H1 (cell line): ENCODE measurements at regions not wholly inside any gene's neighbourhood (a gene's known extent, or its start where the extent isn't known, plus 50 kb on each side); places are given as distances from the start of the nearest gene placed in this dataset.

Experiments used
- CTCF ChIP-seq, 3 experiments: IDR thresholded peaks; 1 replicate in 2 of 3; 2 replicates in 1 of 3; pipeline versions ENCODE4 v1.5.1 to v1.6.1; 2011; ENCODE audit warnings: low read length in 3 of 3, mild to moderate bottlenecking in 3 of 3, inconsistent platforms in 2 of 3, low read depth in 1 of 3, moderate library complexity in 1 of 3; ENCODE audit not compliant: insufficient read depth in 1 of 3; ENCODE audit errors: control extremely low read depth in 1 of 3
- JUND ChIP-seq: IDR thresholded peaks from 2 replicates; pipeline ENCODE4 v1.6.1; 2011; ENCODE audit warnings: mild to moderate bottlenecking, improper control_type of control experiment, low read length
- KDM4A ChIP-seq: IDR thresholded peaks from one replicate; pipeline ENCODE4 v1.7.1; 2012; ENCODE audit warnings: low read depth, mild to moderate bottlenecking, moderate library complexity, low read length, inconsistent platforms; ENCODE audit not compliant: severe bottlenecking
- KDM5A ChIP-seq: fragments of 200-600 bp; IDR thresholded peaks from 2 replicates; pipeline ENCODE4 v1.7.1; 2012; ENCODE audit warnings: mild to moderate bottlenecking, low read length, inconsistent platforms, mixed read lengths
- SIX5 ChIP-seq: IDR thresholded peaks from 2 replicates; pipeline ENCODE4 v1.6.1; 2011; ENCODE audit warnings: mild to moderate bottlenecking, low read depth, low read length
- SP1 ChIP-seq: IDR thresholded peaks from 2 replicates; pipeline ENCODE4 v1.6.1; 2011; ENCODE audit warnings: low read depth, low read length
- SP2 ChIP-seq: IDR thresholded peaks from 2 replicates; pipeline ENCODE4 v1.6.1; 2012; ENCODE audit warnings: mild to moderate bottlenecking, low read length, inconsistent platforms
- SRF ChIP-seq: IDR thresholded peaks from 2 replicates; pipeline ENCODE4 v1.6.1; 2011; ENCODE audit warnings: mild to moderate bottlenecking, low read depth, low read length, moderate library complexity
- TF ChIP-seq, protein P1 (sequence below): fragments of 300-600 bp; sonication (generic); IDR thresholded peaks from 2 replicates; pipeline ENCODE4 v1.7.1; 2012; ENCODE audit warnings: low read length, moderate library complexity, mild to moderate bottlenecking, inconsistent platforms; ENCODE audit not compliant: insufficient replicate concordance
- TF ChIP-seq, protein P2 (sequence below): IDR thresholded peaks from 2 replicates; pipeline ENCODE4 v1.6.1; 2012; ENCODE audit warnings: inconsistent platforms

DNA sequence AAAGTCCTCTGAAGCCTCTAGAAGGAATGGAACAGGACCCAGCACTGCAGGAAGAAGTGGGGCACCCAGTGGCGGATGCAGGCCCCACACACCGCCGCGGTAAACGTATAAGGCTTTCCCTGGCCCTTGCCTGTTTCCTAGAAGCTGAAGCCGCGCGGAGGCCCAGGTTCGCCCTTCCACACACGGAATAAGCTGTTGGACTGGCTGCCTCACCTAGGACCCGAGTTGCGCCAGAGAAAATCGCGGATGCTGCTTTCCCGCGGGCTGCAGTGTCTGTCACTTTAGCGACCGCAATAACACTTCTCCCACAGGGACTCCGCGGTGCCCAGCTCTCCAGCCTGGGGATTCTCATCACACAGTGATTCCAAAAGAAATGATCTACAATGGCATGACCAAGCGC lies 1736.9 kb downstream of the TP53TG3F start (continued):
- TF ChIP-seq, protein P1, sequence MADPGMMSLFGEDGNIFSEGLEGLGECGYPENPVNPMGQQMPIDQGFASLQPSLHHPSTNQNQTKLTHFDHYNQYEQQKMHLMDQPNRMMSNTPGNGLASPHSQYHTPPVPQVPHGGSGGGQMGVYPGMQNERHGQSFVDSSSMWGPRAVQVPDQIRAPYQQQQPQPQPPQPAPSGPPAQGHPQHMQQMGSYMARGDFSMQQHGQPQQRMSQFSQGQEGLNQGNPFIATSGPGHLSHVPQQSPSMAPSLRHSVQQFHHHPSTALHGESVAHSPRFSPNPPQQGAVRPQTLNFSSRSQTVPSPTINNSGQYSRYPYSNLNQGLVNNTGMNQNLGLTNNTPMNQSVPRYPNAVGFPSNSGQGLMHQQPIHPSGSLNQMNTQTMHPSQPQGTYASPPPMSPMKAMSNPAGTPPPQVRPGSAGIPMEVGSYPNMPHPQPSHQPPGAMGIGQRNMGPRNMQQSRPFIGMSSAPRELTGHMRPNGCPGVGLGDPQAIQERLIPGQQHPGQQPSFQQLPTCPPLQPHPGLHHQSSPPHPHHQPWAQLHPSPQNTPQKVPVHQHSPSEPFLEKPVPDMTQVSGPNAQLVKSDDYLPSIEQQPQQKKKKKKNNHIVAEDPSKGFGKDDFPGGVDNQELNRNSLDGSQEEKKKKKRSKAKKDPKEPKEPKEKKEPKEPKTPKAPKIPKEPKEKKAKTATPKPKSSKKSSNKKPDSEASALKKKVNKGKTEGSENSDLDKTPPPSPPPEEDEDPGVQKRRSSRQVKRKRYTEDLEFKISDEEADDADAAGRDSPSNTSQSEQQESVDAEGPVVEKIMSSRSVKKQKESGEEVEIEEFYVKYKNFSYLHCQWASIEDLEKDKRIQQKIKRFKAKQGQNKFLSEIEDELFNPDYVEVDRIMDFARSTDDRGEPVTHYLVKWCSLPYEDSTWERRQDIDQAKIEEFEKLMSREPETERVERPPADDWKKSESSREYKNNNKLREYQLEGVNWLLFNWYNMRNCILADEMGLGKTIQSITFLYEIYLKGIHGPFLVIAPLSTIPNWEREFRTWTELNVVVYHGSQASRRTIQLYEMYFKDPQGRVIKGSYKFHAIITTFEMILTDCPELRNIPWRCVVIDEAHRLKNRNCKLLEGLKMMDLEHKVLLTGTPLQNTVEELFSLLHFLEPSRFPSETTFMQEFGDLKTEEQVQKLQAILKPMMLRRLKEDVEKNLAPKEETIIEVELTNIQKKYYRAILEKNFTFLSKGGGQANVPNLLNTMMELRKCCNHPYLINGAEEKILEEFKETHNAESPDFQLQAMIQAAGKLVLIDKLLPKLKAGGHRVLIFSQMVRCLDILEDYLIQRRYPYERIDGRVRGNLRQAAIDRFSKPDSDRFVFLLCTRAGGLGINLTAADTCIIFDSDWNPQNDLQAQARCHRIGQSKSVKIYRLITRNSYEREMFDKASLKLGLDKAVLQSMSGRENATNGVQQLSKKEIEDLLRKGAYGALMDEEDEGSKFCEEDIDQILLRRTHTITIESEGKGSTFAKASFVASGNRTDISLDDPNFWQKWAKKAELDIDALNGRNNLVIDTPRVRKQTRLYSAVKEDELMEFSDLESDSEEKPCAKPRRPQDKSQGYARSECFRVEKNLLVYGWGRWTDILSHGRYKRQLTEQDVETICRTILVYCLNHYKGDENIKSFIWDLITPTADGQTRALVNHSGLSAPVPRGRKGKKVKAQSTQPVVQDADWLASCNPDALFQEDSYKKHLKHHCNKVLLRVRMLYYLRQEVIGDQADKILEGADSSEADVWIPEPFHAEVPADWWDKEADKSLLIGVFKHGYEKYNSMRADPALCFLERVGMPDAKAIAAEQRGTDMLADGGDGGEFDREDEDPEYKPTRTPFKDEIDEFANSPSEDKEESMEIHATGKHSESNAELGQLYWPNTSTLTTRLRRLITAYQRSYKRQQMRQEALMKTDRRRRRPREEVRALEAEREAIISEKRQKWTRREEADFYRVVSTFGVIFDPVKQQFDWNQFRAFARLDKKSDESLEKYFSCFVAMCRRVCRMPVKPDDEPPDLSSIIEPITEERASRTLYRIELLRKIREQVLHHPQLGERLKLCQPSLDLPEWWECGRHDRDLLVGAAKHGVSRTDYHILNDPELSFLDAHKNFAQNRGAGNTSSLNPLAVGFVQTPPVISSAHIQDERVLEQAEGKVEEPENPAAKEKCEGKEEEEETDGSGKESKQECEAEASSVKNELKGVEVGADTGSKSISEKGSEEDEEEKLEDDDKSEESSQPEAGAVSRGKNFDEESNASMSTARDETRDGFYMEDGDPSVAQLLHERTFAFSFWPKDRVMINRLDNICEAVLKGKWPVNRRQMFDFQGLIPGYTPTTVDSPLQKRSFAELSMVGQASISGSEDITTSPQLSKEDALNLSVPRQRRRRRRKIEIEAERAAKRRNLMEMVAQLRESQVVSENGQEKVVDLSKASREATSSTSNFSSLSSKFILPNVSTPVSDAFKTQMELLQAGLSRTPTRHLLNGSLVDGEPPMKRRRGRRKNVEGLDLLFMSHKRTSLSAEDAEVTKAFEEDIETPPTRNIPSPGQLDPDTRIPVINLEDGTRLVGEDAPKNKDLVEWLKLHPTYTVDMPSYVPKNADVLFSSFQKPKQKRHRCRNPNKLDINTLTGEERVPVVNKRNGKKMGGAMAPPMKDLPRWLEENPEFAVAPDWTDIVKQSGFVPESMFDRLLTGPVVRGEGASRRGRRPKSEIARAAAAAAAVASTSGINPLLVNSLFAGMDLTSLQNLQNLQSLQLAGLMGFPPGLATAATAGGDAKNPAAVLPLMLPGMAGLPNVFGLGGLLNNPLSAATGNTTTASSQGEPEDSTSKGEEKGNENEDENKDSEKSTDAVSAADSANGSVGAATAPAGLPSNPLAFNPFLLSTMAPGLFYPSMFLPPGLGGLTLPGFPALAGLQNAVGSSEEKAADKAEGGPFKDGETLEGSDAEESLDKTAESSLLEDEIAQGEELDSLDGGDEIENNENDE = no peak
- TF ChIP-seq JUND = no peak
- no peak for TF ChIP-seq SRF
- TF ChIP-seq, protein P2, sequence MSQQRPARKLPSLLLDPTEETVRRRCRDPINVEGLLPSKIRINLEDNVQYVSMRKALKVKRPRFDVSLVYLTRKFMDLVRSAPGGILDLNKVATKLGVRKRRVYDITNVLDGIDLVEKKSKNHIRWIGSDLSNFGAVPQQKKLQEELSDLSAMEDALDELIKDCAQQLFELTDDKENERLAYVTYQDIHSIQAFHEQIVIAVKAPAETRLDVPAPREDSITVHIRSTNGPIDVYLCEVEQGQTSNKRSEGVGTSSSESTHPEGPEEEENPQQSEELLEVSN = no peak
- TF ChIP-seq CTCF (IDR thresholded peaks at IDR 0.05; ENCODE audit: control extremely low read depth in 1 of 3, insufficient read depth in 1 of 3, low read depth in 1 of 3, low read length in 3 of 3) = no peak
- no peak for TF ChIP-seq SP1
- no peak for TF ChIP-seq KDM5A
- TF ChIP-seq SP2 = no peak
- no peak for TF ChIP-seq KDM4A
- TF ChIP-seq SIX5 = no peak
